Smooth muscle cell of the brain vasculature (primary cell): ENCODE measurements at regions not wholly inside any gene's neighbourhood (a gene's known extent, or its start where the extent isn't known, plus 50 kb on each side); places are given as distances from the start of the nearest gene placed in this dataset.
"Not testable (repeated sequence)": the region's sequence is repeated elsewhere in the genome, so short reads cannot be mapped to it uniquely, and the experiment has no call there.

Experiments
- DNase-seq: peaks from one replicate; pipeline ENCODE4 v3.0.0-alpha.2; 2012; ENCODE audit warnings: low read depth, low spot score

DNA sequence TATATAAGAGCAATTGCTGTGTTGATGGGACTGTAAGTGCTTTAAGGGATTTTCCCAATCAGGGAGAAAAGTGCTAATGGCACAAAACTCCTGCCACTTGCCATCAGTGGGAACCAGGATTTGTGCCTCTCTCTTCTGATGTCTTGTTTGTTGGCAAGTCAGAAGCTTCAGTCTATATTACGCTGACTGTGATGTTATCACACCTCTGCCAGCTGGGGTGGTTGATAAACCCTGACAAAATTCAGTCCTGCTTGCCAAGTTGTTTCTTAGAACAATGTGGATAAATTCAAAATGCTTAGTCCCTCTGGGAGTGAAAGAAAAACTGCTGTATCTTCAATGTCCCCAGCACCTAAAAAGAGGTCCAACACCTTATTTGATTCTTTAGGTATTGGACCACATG is 161.4 kb upstream of the FBXL7 start:
- no peak for DNase-seq

DNA sequence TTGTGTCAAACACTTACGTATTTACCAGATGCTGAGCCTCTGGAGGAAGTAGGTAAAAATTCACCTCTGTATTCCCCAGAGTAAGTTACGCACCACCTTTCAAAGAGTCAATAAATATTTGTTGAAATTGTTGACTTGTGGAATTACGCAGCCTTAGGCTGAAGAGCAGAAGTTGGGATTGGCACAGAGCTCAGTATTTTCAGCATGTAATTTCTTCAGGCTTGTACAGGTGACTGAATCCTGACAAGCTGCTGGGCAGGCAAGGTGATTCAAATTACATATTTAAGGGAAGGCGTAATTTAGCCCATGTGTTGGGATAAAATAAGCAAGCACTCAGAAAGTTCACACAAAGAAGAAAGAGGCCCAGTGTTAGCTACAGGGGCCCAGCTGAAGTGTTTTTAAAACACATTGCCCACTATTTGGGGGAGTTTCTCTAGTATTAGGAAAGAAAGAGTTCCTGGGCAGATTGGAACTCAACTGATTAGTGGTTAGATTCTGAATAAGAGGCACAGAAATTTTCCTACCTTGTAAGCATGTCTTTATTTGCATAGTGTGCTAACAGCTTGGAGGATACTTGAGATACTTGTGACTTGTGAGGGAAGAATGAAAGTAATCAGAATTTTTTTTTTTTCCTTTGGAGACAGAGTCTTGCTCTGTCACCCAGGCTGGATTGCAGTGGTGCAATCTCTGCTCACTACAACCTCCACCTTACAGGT is 165.3 kb upstream of the FBXL7 start:
- no peak for DNase-seq

- DNase-seq: no peak
Observed at GRCh38 chr5:15333091-15333490, 166.9 kb upstream of the FBXL7 start.

- no peak for DNase-seq
Observed at GRCh38 chr5:15326932-15327331, 173.0 kb upstream of the FBXL7 start.

GRCh38 chr5:15326471-15326870 is 173.5 kb upstream of the FBXL7 start:
- DNase-seq: no peak

- DNase-seq: no peak
Observed at GRCh38 chr5:15322421-15322820, 177.6 kb upstream of the FBXL7 start.

GRCh38 chr5:15321776-15322175 is 178.2 kb upstream of the FBXL7 start:
- DNase-seq: no peak

DNA sequence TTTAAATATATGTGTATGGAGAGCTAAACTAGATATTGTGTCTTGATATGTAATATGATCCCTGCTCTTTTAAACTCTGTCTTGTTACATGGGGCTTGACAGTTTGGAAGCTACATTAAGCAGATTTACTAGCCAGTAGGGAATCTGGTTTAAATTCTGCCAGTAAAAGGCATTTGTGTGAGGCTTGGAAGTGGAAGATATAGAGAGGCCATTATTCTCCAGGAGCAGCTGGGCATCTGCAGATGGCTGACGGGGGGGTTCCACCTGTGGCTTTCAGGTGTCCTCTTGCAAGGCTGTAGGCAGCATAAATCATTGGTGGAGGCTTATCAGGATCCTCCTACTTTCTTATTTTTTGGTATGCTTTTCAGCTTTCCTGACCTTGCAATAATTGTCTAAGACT is 179.1 kb upstream of the FBXL7 start:
- no peak for DNase-seq

GRCh38 chr5:15304914-15305834 is 194.8 kb upstream of the FBXL7 start:
- no peak for DNase-seq

DNA sequence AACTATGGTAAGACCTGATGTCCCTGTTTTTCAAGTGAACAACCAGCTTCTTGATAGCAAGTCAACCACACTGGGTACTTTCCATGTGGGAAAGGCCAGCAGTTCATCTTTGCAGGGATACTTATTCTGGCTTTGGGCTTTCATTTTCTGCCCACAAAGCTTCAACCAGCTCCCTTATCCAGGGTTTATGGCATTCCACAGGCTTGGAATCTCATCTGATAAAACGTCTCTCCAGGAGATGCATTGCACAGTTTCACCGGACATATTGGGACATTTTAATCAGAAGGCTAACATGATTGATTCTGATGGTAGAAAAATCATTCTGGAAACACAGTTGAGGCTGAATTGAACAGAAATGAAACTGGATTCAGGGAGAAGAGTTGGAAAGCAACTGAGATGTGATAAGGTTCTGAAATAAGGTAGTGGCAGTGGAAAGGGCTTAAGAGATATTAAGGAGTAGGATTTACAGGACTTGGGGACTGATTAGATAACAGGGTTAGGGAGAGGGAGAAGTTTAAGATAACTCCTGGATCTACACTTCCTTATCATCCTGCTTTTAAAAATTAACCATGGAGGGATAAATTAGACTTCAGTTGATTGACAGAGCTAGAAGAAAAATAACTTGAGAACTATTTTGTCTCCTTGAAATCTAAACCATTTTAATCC is 195.8 kb upstream of the FBXL7 start:
- no peak for DNase-seq

- no peak for DNase-seq
Observed at GRCh38 chr5:15300141-15300540, 199.8 kb upstream of the FBXL7 start.

GRCh38 chr5:15290953-15291352 is 209.0 kb upstream of the FBXL7 start:
- no peak for DNase-seq

DNA sequence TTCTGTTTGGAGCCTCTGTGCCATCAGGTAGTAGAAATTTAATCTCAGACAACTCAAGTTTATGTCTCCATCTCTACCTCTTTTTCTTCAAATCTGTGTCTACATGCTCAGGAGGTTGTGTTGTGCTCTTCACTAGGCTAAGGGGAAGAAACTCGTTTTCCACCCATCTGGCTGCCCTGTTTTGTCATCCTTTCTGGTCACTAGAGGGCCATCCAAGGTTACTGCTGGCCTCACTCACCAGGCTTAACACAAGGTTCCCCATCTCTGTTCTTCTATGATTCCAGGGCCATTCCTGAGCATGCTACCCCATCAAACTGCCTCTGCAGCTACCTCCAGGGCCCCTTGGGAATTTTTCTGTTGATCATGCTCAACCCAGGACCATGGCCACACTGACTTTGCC is 213.3 kb upstream of the FBXL7 start:
- no peak for DNase-seq

GRCh38 chr5:15285901-15286583 is 213.9 kb upstream of the FBXL7 start:
- peak; percentile 3 for DNase-seq

- no peak for DNase-seq
Observed at GRCh38 chr5:15284706-15285105, 215.3 kb upstream of the FBXL7 start.

DNA sequence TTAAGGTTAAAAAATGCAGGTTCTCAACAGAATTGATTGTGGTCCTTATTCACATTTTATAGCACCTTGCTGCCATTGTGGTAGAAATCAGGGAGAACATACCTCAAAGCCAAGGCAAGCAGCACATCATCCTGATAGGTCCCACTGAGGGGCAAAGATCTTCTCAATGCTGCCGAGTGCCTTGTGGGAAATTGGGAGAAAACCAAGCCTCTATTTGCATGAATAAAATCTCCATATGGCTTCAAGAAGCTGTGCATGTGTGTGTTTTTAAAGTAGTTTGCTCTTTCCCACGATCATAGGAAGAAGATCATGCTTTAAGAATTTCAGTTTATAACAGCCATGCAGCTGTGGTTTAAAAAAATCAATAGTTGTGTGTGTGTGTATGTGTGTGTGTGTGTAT is 216.9 kb upstream of the FBXL7 start:
- DNase-seq: no peak

- no peak for DNase-seq
Observed at GRCh38 chr5:15282611-15283010, 217.4 kb upstream of the FBXL7 start.

DNA sequence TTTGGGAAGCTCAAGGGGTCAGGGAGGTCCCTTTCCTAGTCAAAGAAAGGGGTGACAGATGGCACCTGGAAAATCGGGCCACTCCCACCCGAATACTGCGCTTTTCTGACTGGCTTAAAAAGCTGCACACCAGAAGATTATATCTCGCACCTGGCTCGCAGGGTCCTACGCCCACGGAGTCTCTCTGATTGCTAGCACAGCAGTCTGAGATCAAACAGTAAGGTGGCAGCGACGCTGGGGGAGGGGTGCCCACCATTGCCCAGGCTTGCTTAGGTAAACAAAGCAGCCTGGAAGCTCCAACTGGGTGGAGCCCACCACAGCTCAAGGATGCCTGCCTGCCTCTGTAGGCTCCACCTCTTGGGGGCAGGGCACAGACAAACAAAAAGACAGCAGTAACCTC is 228.4 kb upstream of the FBXL7 start:
- DNase-seq: not testable (repeated sequence)

- no peak for DNase-seq
Observed at GRCh38 chr5:15267966-15268365, 232.0 kb upstream of the FBXL7 start.

DNA sequence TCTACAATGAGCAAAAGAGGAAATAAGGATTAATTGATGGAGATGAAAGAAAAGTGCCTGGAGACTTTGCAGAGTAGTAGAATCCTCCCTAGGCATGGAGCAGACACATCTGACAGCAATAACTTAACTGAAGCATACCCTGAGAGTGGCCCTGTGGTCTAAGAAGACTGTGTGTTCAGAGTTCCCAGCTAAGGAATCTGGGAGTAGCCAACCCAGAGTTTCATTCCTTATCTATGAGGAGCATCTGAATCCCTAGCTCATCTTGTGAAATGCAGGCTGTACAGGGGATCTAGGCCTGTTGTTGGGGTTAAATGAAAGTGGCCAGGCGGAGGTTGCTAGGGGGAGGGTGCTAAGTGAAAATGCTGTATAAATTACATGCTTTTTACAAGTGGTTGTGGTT is 233.1 kb upstream of the FBXL7 start:
- DNase-seq: no peak

GRCh38 chr5:15266229-15266628 is 233.8 kb upstream of the FBXL7 start:
- no peak for DNase-seq

DNA sequence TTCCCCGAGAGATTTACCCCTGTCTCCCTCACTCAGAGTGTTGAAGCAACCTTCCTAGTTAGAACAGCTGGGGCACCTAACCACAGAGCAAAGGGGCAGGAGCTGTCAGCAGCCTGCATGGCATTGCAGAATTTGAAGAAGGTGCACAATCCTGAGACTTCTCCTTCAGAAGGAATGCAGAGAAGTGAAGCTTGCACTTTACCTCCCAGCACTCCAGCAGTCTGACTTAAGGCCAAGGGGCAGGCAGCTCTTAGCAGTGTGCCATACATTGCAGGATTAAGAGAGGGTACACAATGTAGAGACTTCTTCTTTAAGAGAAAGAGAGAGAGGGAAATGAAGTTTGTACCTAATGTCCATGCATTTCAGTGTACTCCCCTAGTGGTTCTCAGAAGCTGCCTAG is 236.0 kb upstream of the FBXL7 start:
- DNase-seq: no peak
